Mesenchymal stem cell (in vitro differentiated cells and primary cell): ENCODE measurements at regions not wholly inside any gene's neighbourhood (a gene's known extent, or its start where the extent isn't known, plus 50 kb on each side); places are given as distances from the start of the nearest gene placed in this dataset.

Experiments
- DNase-seq: peaks from one replicate; pipeline ENCODE4 v3.0.0-alpha.2; 2013
- H2AFZ ChIP-seq: one replicate; pipeline ENCODE4 v1.6.1; 2013; ENCODE audit warnings: low read depth, mild to moderate bottlenecking, control low read depth, inconsistent platforms, low read length, moderate library complexity
- H2AK5ac ChIP-seq: 2 replicates; pipeline ENCODE4 v1.6.1; 2013; ENCODE audit warnings: low read length, moderate library complexity, mild to moderate bottlenecking, inconsistent platforms; ENCODE audit not compliant: severe bottlenecking
- H2BK120ac ChIP-seq: one replicate; pipeline ENCODE4 v1.6.1; 2013; ENCODE audit warnings: low read depth, mild to moderate bottlenecking, inconsistent platforms, low read length, moderate library complexity
- H2BK12ac ChIP-seq, 2 experiments: one replicate each; pipeline ENCODE4 v1.6.1; 2013; ENCODE audit warnings: inconsistent platforms in 2 of 2, low read length in 2 of 2, mild to moderate bottlenecking in 2 of 2, moderate library complexity in 2 of 2, control low read depth in 1 of 2
- H2BK15ac ChIP-seq: one replicate; pipeline ENCODE4 v1.6.1; 2013; ENCODE audit warnings: mild to moderate bottlenecking, low read depth, inconsistent platforms; ENCODE audit not compliant: poor library complexity, severe bottlenecking
- H2BK5ac ChIP-seq: 2 replicates; pipeline ENCODE4 v1.6.1; 2013; ENCODE audit warnings: low read depth, mild to moderate bottlenecking, low read length, control low read depth, inconsistent platforms; ENCODE audit not compliant: poor library complexity, severe bottlenecking
- H3K14ac ChIP-seq, 2 experiments: one replicate each; pipeline ENCODE4 v1.6.1; 2013; ENCODE audit warnings: inconsistent platforms in 2 of 2, low read length in 2 of 2, control low read depth in 1 of 2, mild to moderate bottlenecking in 1 of 2, moderate library complexity in 1 of 2
- H3K18ac ChIP-seq, 2 experiments: one replicate each; pipeline ENCODE4 v1.6.1; 2013; ENCODE audit warnings: inconsistent platforms in 2 of 2, low read length in 2 of 2, control low read depth in 1 of 2, low read depth in 1 of 2, mild to moderate bottlenecking in 1 of 2
- H3K23ac ChIP-seq, 2 experiments: one replicate each; pipeline ENCODE4 v1.6.1; 2013; ENCODE audit warnings: inconsistent platforms in 2 of 2, low read length in 2 of 2, mild to moderate bottlenecking in 2 of 2, moderate library complexity in 2 of 2, control low read depth in 1 of 2
- H3K27ac ChIP-seq: 2 replicates; pipeline ENCODE4 v1.5.1; 2013; ENCODE audit warnings: mild to moderate bottlenecking, moderate library complexity, low read length, control low read depth, inconsistent platforms; ENCODE audit not compliant: poor library complexity, severe bottlenecking
- H3K27me3 ChIP-seq, 2 experiments: 2 replicates each; pipeline versions ENCODE4 v1.6.1 to v1.7.0; 2013; ENCODE audit warnings: low read length in 2 of 2, mild to moderate bottlenecking in 2 of 2, moderate library complexity in 2 of 2, control low read depth in 1 of 2, inconsistent platforms in 1 of 2; ENCODE audit not compliant: control insufficient read depth in 1 of 2, insufficient read depth in 1 of 2
- H3K36me3 ChIP-seq, 2 experiments: 2 replicates each; pipeline versions ENCODE4 v1.6.1 to v1.7.0; 2013; ENCODE audit warnings: low read length in 2 of 2, control low read depth in 1 of 2, inconsistent platforms in 1 of 2, low read depth in 1 of 2, mild to moderate bottlenecking in 1 of 2; ENCODE audit not compliant: insufficient read depth in 2 of 2, control insufficient read depth in 1 of 2
- H3K4ac ChIP-seq, 2 experiments: one replicate each; pipeline ENCODE4 v1.6.1; 2013; ENCODE audit warnings: inconsistent platforms in 2 of 2, low read length in 2 of 2, mild to moderate bottlenecking in 2 of 2, moderate library complexity in 2 of 2, control low read depth in 1 of 2, low read depth in 1 of 2
- H3K4me1 ChIP-seq: 2 replicates; pipeline ENCODE4 v1.6.1; 2013; ENCODE audit warnings: low read depth, low read length, control low read depth; ENCODE audit not compliant: control insufficient read depth, insufficient read depth
- H3K4me2 ChIP-seq: 2 replicates; pipeline ENCODE4 v1.6.1; 2013; ENCODE audit warnings: low read length, mild to moderate bottlenecking, inconsistent platforms; ENCODE audit not compliant: poor library complexity, severe bottlenecking
- H3K4me3 ChIP-seq, 2 experiments: 2 replicates each; pipeline versions ENCODE4 v1.5.1 to v1.7.0; 2013; ENCODE audit warnings: low read length in 2 of 2, mild to moderate bottlenecking in 2 of 2, control low read depth in 1 of 2, low read depth in 1 of 2; ENCODE audit not compliant: insufficient read depth in 1 of 2
- H3K79me1 ChIP-seq: replicated peaks from 2 replicates; pipeline ENCODE4 v1.6.1; 2013; ENCODE audit warnings: mild to moderate bottlenecking, control low read depth, low read length, inconsistent platforms; ENCODE audit not compliant: poor library complexity, severe bottlenecking
- H3K9ac ChIP-seq: 2 replicates; pipeline ENCODE4 v1.7.0; 2013; ENCODE audit warnings: mild to moderate bottlenecking, low read length, moderate library complexity
- H3K9me3 ChIP-seq: 2 replicates; pipeline ENCODE4 v1.7.0; 2013; ENCODE audit warnings: mild to moderate bottlenecking, low read length; ENCODE audit not compliant: control insufficient read depth
- H4K8ac ChIP-seq: one replicate; pipeline ENCODE4 v1.6.1; 2013; ENCODE audit warnings: inconsistent platforms, mild to moderate bottlenecking, low read length, moderate library complexity
- H4K91ac ChIP-seq: one replicate; pipeline ENCODE4 v1.6.1; 2013; ENCODE audit warnings: mild to moderate bottlenecking, low read length, inconsistent platforms
- WGBS: methylation state at CpG from one replicate; pipeline ENCODE4 v1.1.7; 2013; ENCODE audit warnings: mixed read lengths; 5-methylcytosine and 5-hydroxymethylcytosine counted together

- no peak overlapping the region for H3K23ac ChIP-seq
- H2AFZ ChIP-seq, result no peak overlapping the region
- H3K4me2 ChIP-seq, result no peak overlapping the region
- no peaks in the 10 kb centered on the region for H3K79me1 ChIP-seq
- H2AK5ac ChIP-seq, result no peak overlapping the region
- no peaks in the 10 kb centered on the region for H3K27me3 ChIP-seq
- H3K4ac ChIP-seq, result no peak overlapping the region
- H3K4me1 ChIP-seq, result no peaks in the 10 kb centered on the region
- H3K9ac ChIP-seq, result no peak overlapping the region
- H3K14ac ChIP-seq, result no peak overlapping the region
- no peak overlapping the region for H4K8ac ChIP-seq
- H3K27ac ChIP-seq, result no peak overlapping the region
- WGBS, result no CpG with 5 or more reads among the region's 1 CpG
- no peaks in the 10 kb centered on the region for H3K36me3 ChIP-seq
- no peak overlapping the region for H3K4me3 ChIP-seq
- no peak overlapping the region for H4K91ac ChIP-seq
- H2BK120ac ChIP-seq, result no peak overlapping the region
- peaks cover 5% of the 10 kb centered on the region for H3K9me3 ChIP-seq
- no peak overlapping the region for H2BK15ac ChIP-seq
- DNase-seq, result no peak
- no peak overlapping the region for H3K18ac ChIP-seq
- H2BK5ac ChIP-seq, result no peak overlapping the region
- no peak overlapping the region for H2BK12ac ChIP-seq
Measured at GRCh38 chr21:29454179-29454578, 155.5 kb downstream of the BACH1 start.

GRCh38 chr21:29462479-29462878, 163.8 kb downstream of the BACH1 start:
- no peak overlapping the region for H3K14ac ChIP-seq
- H2AFZ ChIP-seq, result no peak overlapping the region
- H3K9me3 ChIP-seq, result no peaks in the 10 kb centered on the region
- H2BK120ac ChIP-seq, result no peak overlapping the region
- H3K27ac ChIP-seq, result no peak overlapping the region
- no peak overlapping the region for H3K4ac ChIP-seq
- H3K4me1 ChIP-seq, result no peaks in the 10 kb centered on the region
- H4K8ac ChIP-seq, result no peak overlapping the region
- H3K9ac ChIP-seq, result no peak overlapping the region
- H4K91ac ChIP-seq, result no peak overlapping the region
- no peak overlapping the region for H2BK15ac ChIP-seq
- no peak for DNase-seq
- H3K79me1 ChIP-seq, result no peaks in the 10 kb centered on the region
- H2AK5ac ChIP-seq, result no peak overlapping the region
- H2BK5ac ChIP-seq, result no peak overlapping the region
- H2BK12ac ChIP-seq, result no peak overlapping the region
- 100% methylated on average over 1 of the region's 1 CpG for WGBS
- H3K27me3 ChIP-seq, result no peaks in the 10 kb centered on the region
- H3K36me3 ChIP-seq, result peaks cover 0 to 7% of the 10 kb centered on the region in 2 experiments
- no peak overlapping the region for H3K23ac ChIP-seq
- H3K4me3 ChIP-seq, result no peak overlapping the region
- H3K4me2 ChIP-seq, result no peak overlapping the region
- no peak overlapping the region for H3K18ac ChIP-seq

- H3K79me1 ChIP-seq, result no peaks in the 10 kb centered on the region
Measured at GRCh38 chr21:29465546-29465945, 166.8 kb downstream of the BACH1 start.

GRCh38 chr21:29466532-29466931, 167.8 kb downstream of the BACH1 start:
- no peak overlapping the region for H3K4me3 ChIP-seq
- H3K27me3 ChIP-seq, result no peaks in the 10 kb centered on the region
- no peak overlapping the region for H2AFZ ChIP-seq
- H4K8ac ChIP-seq, result no peak overlapping the region
- no peak overlapping the region for H2BK15ac ChIP-seq
- no peak overlapping the region for H2BK120ac ChIP-seq
- H3K9me3 ChIP-seq, result no peaks in the 10 kb centered on the region
- no peaks in the 10 kb centered on the region for H3K79me1 ChIP-seq
- no peak overlapping the region for H3K14ac ChIP-seq
- no peak overlapping the region for H3K23ac ChIP-seq
- no peak overlapping the region for H3K27ac ChIP-seq
- no peak overlapping the region for H2AK5ac ChIP-seq
- H3K4me2 ChIP-seq, result no peak overlapping the region
- no peak overlapping the region for H3K18ac ChIP-seq
- DNase-seq, result no peak
- no peak overlapping the region for H4K91ac ChIP-seq
- H2BK5ac ChIP-seq, result no peak overlapping the region
- no peak overlapping the region for H3K4ac ChIP-seq
- WGBS, result 90% methylated on average over 2 of the region's 2 CpGs
- peaks cover 0 to 9% of the 10 kb centered on the region in 2 experiments for H3K36me3 ChIP-seq
- no peaks in the 10 kb centered on the region for H3K4me1 ChIP-seq
- no peak overlapping the region for H3K9ac ChIP-seq
- no peak overlapping the region for H2BK12ac ChIP-seq

More at GRCh38 chr21:29465546-29465945, 166.8 kb downstream of the BACH1 start:
- H2AK5ac ChIP-seq, result no peak overlapping the region
- H3K4ac ChIP-seq, result no peak overlapping the region
- no peak overlapping the region for H3K9ac ChIP-seq
- H3K4me1 ChIP-seq, result no peaks in the 10 kb centered on the region
- no peak for DNase-seq
- no peak overlapping the region for H3K4me3 ChIP-seq
- no peak overlapping the region for H3K14ac ChIP-seq
- no peak overlapping the region for H3K27ac ChIP-seq
- H2BK120ac ChIP-seq, result no peak overlapping the region
- H3K4me2 ChIP-seq, result no peak overlapping the region
- H2BK12ac ChIP-seq, result no peak overlapping the region
- H2BK15ac ChIP-seq, result no peak overlapping the region
- H3K9me3 ChIP-seq, result no peaks in the 10 kb centered on the region
- no peak overlapping the region for H4K8ac ChIP-seq
- H2AFZ ChIP-seq, result no peak overlapping the region
- no peak overlapping the region for H2BK5ac ChIP-seq
- H3K36me3 ChIP-seq, result peaks cover 0 to 9% of the 10 kb centered on the region in 2 experiments
- H3K27me3 ChIP-seq, result no peaks in the 10 kb centered on the region
- H3K18ac ChIP-seq, result no peak overlapping the region
- H4K91ac ChIP-seq, result no peak overlapping the region
- H3K23ac ChIP-seq, result no peak overlapping the region
- WGBS, result no CpG with 5 or more reads among the region's 2 CpGs
